ENCODE measurements at regions not wholly inside any gene's neighbourhood (a gene's known extent, or its start where the extent isn't known, plus 50 kb on each side); places are given as distances from the start of the nearest gene placed in this dataset.
A peak's percentile ranks its signal among the peaks of the same experiment; 100 is the strongest.

DNA sequence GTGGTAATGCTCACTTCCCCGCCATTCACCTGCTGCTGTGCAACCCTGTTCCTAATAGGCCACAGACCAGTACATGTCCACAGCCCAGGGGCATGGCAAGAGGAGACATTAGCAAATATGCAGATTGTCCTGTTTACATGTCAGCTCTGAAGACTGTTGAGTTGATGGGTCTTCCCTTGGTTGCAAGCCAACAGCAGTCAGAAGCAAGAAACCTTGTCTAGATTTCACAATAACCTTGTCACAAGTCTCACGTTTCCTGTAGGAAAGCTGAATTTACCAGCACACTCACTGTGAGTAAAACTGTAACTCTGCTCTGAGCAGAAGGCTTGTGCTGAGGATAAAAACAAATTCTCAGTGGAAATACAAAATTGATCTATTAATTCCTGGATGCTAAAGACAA is 195.1 kb downstream of the HLX start:
- Mint-ChIP-seq H3K27ac (peak overlapping the region; percentile 37), H3K4me3 (no peak overlapping the region), H3K4me1 (peaks cover 55% of the 10 kb centered on the region), H3K27me3 (no peaks in the 10 kb centered on the region), H3K9me3 (ENCODE audit: insufficient read depth) (no peaks in the 10 kb centered on the region)
- Histone ChIP-seq H3K79me2 (ENCODE audit: control insufficient read depth, insufficient read depth, low read length) (no peaks in the 10 kb centered on the region), H3K9ac (ENCODE audit: low read length) (no peak overlapping the region), H3K9me3 (ENCODE audit: control extremely low read depth in 1 of 3, control insufficient read depth in 2 of 3, insufficient read depth in 1 of 3, low read length in 2 of 3) (peaks cover 0 to 5% (median 5%) of the 10 kb centered on the region in 3 donors), H3K27ac (ENCODE audit: low read length in 2 of 2) (no peak overlapping the region), H3K4me3 (ENCODE audit: control extremely low read depth in 1 of 5, extremely low read depth in 1 of 5, insufficient read depth in 1 of 5, low read depth in 2 of 5, low read length in 4 of 5) (no peak overlapping the region), H3K4me2 (replicated peaks; ENCODE audit: low read depth, low read length, poor library complexity, severe bottlenecking) (peak overlapping the region; percentile 3), H2AFZ (ENCODE audit: insufficient read depth, low read depth, low read length, poor library complexity, severe bottlenecking) (peak overlapping the region; percentile 43), H4K20me1 (ENCODE audit: control insufficient read depth, insufficient read depth, low read length, poor library complexity, severe bottlenecking) (no peaks in the 10 kb centered on the region), H3K4me1 (ENCODE audit: control insufficient read depth in 2 of 2, insufficient read depth in 2 of 2, low read length in 2 of 2) (peaks cover 43 to 50% of the 10 kb centered on the region in 2 donors), H3K36me3 (replicated peaks in 1 of 2; ENCODE audit: control extremely low read depth in 1 of 2, control insufficient read depth in 1 of 2, extremely low read depth in 1 of 2, insufficient read depth in 2 of 2, low read length in 1 of 2) (no peaks in the 10 kb centered on the region), H3K27me3 (replicated peaks in 1 of 4; ENCODE audit: control extremely low read depth in 1 of 4, control insufficient read depth in 3 of 4, insufficient read depth in 4 of 4, low read length in 3 of 4) (no peaks in the 10 kb centered on the region)
- POLR2A ChIA-PET: no interaction called here
- intact Hi-C loops (cut with micrococcal nuclease): no loop called here
- no peak for DNase-seq
- ATAC-seq (ENCODE audit: low read depth): no peak
- no CpG with 5 or more reads among the region's 2 CpGs for WGBS (ENCODE audit: insufficient coverage)
- TF ChIP-seq, protein P1, sequence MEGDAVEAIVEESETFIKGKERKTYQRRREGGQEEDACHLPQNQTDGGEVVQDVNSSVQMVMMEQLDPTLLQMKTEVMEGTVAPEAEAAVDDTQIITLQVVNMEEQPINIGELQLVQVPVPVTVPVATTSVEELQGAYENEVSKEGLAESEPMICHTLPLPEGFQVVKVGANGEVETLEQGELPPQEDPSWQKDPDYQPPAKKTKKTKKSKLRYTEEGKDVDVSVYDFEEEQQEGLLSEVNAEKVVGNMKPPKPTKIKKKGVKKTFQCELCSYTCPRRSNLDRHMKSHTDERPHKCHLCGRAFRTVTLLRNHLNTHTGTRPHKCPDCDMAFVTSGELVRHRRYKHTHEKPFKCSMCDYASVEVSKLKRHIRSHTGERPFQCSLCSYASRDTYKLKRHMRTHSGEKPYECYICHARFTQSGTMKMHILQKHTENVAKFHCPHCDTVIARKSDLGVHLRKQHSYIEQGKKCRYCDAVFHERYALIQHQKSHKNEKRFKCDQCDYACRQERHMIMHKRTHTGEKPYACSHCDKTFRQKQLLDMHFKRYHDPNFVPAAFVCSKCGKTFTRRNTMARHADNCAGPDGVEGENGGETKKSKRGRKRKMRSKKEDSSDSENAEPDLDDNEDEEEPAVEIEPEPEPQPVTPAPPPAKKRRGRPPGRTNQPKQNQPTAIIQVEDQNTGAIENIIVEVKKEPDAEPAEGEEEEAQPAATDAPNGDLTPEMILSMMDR (IDR thresholded peaks at IDR 0.05): no peak
- CTCF ChIA-PET: interaction anchor here (0.9 to 2.0 kb wide), 3 partner anchors 24 to 166 kb away, joined by 3 to 8 read pairs (median 4); no protein-coding TSS in a partner anchor

DNA sequence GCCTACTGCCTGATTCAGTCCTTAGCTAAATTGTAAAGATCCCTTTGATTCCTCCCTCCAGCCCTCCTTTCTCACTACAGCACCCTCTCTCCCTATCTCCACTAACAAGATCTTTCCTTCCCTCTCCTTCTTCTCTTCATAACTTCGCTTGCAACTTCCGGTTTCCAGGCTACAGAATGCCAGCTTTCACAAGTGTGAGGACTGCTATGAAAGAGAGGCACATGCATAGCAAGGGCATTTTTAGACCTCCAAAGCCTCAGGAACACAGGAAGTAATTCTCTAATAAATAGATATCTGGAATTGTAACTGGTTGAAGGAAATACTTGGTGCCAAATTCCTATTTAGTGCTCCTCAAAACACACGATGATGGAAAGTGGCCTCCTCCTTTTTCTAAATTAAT is 196.7 kb downstream of the HLX start:
- ChIA-PET POLR2A (no interaction called here), CTCF (no interaction called here)
- whole genome bisulfite sequencing (ENCODE audit: insufficient coverage): 100% methylated on average over 1 of the region's 3 CpGs
- H3K4me2 ChIP-seq (replicated peaks; ENCODE audit: low read depth, low read length, poor library complexity, severe bottlenecking): no peak overlapping the region
- H4K20me1 ChIP-seq (ENCODE audit: control insufficient read depth, insufficient read depth, low read length, poor library complexity, severe bottlenecking): no peaks in the 10 kb centered on the region
- H3K4me3 ChIP-seq (ENCODE audit: control extremely low read depth in 1 of 5, extremely low read depth in 1 of 5, insufficient read depth in 1 of 5, low read depth in 2 of 5, low read length in 4 of 5): no peak overlapping the region
- TF ChIP-seq EZH2 (IDR thresholded peaks at IDR 0.05; ENCODE audit: borderline replicate concordance, insufficient read depth, low read depth, low read length, poor library complexity, severe bottlenecking): no peak
- TF ChIP-seq, protein P1 (IDR thresholded peaks at IDR 0.05): no peak
- Mint-ChIP-seq H3K4me1 (peaks cover 39% of the 10 kb centered on the region), H3K27ac (no peak overlapping the region), H3K9me3 (ENCODE audit: insufficient read depth) (no peaks in the 10 kb centered on the region), H3K27me3 (no peaks in the 10 kb centered on the region), H3K4me3 (no peak overlapping the region)
- no peaks in the 10 kb centered on the region for H3K79me2 ChIP-seq (ENCODE audit: control insufficient read depth, insufficient read depth, low read length)
- ATAC-seq (ENCODE audit: low read depth): no peak
- no peak overlapping the region for H3K9ac ChIP-seq (ENCODE audit: low read length)
- no peak overlapping the region for H3K27ac ChIP-seq (ENCODE audit: low read length in 2 of 2)
- peaks cover 0 to 5% (median 5%) of the 10 kb centered on the region in 3 donors for H3K9me3 ChIP-seq (ENCODE audit: control extremely low read depth in 1 of 3, control insufficient read depth in 2 of 3, insufficient read depth in 1 of 3, low read length in 2 of 3)
- H3K36me3 ChIP-seq (replicated peaks in 1 of 2; ENCODE audit: control extremely low read depth in 1 of 2, control insufficient read depth in 1 of 2, extremely low read depth in 1 of 2, insufficient read depth in 2 of 2, low read length in 1 of 2): no peaks in the 10 kb centered on the region
- intact Hi-C loops (cut with micrococcal nuclease): no loop called here
- H3K27me3 ChIP-seq (replicated peaks in 1 of 4; ENCODE audit: control extremely low read depth in 1 of 4, control insufficient read depth in 3 of 4, insufficient read depth in 4 of 4, low read length in 3 of 4): no peaks in the 10 kb centered on the region
- peaks cover 33 to 35% of the 10 kb centered on the region in 2 donors for H3K4me1 ChIP-seq (ENCODE audit: control insufficient read depth in 2 of 2, insufficient read depth in 2 of 2, low read length in 2 of 2)
- DNase-seq: no peak
- H2AFZ ChIP-seq (ENCODE audit: insufficient read depth, low read depth, low read length, poor library complexity, severe bottlenecking): no peak overlapping the region

Data from B cell (primary cell).